B cell (primary cell): ENCODE measurements at regions not wholly inside any gene's neighbourhood (a gene's known extent, or its start where the extent isn't known, plus 50 kb on each side); places are given as distances from the start of the nearest gene placed in this dataset.

ENCODE experiments used
- ATAC-seq: fragments of 200-7000 bp; cut with Tn5 transposase; one replicate; pipeline ENCODE4 v1.10.0; 2021; ENCODE audit warnings: low read depth, mild to moderate bottlenecking, moderate number of reproducible peaks, moderate library complexity
- CTCF ChIA-PET: fragments of 350-600 bp; sonication (Branson Sonifier 250); formaldehyde crosslinking; loops from one replicate; lab custom pipeline; 2021; ENCODE audit warnings: antibody characterized with exemption, inconsistent platforms; lab: Charles Lee
- POLR2A ChIA-PET: fragments of 350-600 bp; sonication (Branson Sonifier 250); formaldehyde crosslinking; loops from one replicate; lab custom pipeline; 2021; ENCODE audit warnings: antibody characterized with exemption; lab: Charles Lee
- DNase-seq: peaks from one replicate; pipeline ENCODE4 v3.0.0; 2013
- H2AFZ ChIP-seq: 2 replicates; pipeline ENCODE4 v1.6.1; 2012; ENCODE audit warnings: mild to moderate bottlenecking, low read depth, low read length; ENCODE audit not compliant: insufficient read depth, poor library complexity, severe bottlenecking
- H3K27ac ChIP-seq, 2 donors: 1 replicate in 1 of 2; 2 replicates in 1 of 2; pipeline ENCODE4 v1.5.1; 2012 to 2013; ENCODE audit warnings: low read length in 2 of 2, mild to moderate bottlenecking in 2 of 2, moderate library complexity in 1 of 2
- H3K27me3 ChIP-seq, 4 experiments: fragments of 200-600 bp in 1 of 4; sonication (generic) in 1 of 4; replicated peaks in 1 of 4; 1 replicate in 2 of 4; 2 replicates in 2 of 4; pipeline versions ENCODE4 v1.6.1 to v1.7.0; 2013 to 2016; ENCODE audit warnings: low read length in 3 of 4, mild to moderate bottlenecking in 2 of 4, mixed read lengths in 1 of 4, moderate library complexity in 1 of 4; ENCODE audit not compliant: insufficient read depth in 4 of 4, control insufficient read depth in 3 of 4; ENCODE audit errors: control extremely low read depth in 1 of 4
- H3K36me3 ChIP-seq, 2 experiments: replicated peaks in 1 of 2; 1 replicate in 1 of 2; 2 replicates in 1 of 2; pipeline versions ENCODE4 v1.6.1 to v1.7.1; 2013; ENCODE audit warnings: low read length in 1 of 2; ENCODE audit not compliant: insufficient read depth in 2 of 2, control insufficient read depth in 1 of 2; ENCODE audit errors: control extremely low read depth in 1 of 2, extremely low read depth in 1 of 2
- H3K4me1 ChIP-seq, 2 donors: fragments of 200-600 bp in 1 of 2; sonication (generic) in 1 of 2; 1 replicate in 1 of 2; 2 replicates in 1 of 2; pipeline versions ENCODE4 v1.5.1 to v1.6.1; 2013 to 2017; ENCODE audit warnings: low read length in 2 of 2; ENCODE audit not compliant: control insufficient read depth in 2 of 2, insufficient read depth in 2 of 2
- H3K4me2 ChIP-seq: replicated peaks from 2 replicates; pipeline ENCODE3; 2012; ENCODE audit warnings: mild to moderate bottlenecking, low read depth, low read length; ENCODE audit not compliant: poor library complexity, severe bottlenecking
- H3K4me3 ChIP-seq, 5 experiments: fragments of 200-600 bp in 1 of 5; sonication (generic) in 1 of 5; 1 replicate in 3 of 5; 2 replicates in 2 of 5; pipeline versions ENCODE4 v1.5.1 to v1.7.0; 2011 to 2016; ENCODE audit warnings: low read length in 4 of 5, mild to moderate bottlenecking in 4 of 5, low read depth in 2 of 5, control low read depth in 1 of 5, moderate library complexity in 1 of 5; ENCODE audit not compliant: insufficient read depth in 1 of 5; ENCODE audit errors: control extremely low read depth in 1 of 5, extremely low read depth in 1 of 5
- H3K79me2 ChIP-seq: fragments of 200-600 bp; sonication (generic); one replicate; pipeline ENCODE4 v1.6.0; 2016; ENCODE audit warnings: low read length; ENCODE audit not compliant: control insufficient read depth, insufficient read depth
- H3K9ac ChIP-seq: fragments of 200-600 bp; sonication (generic); 2 replicates; pipeline ENCODE4 v1.6.1; 2017; ENCODE audit warnings: mild to moderate bottlenecking, low read length, moderate library complexity
- H3K9me3 ChIP-seq, 3 donors: one replicate each; pipeline versions ENCODE4 v1.6.1 to v1.7.1; 2013; ENCODE audit warnings: low read length in 2 of 3; ENCODE audit not compliant: control insufficient read depth in 2 of 3, insufficient read depth in 1 of 3; ENCODE audit errors: control extremely low read depth in 1 of 3
- H4K20me1 ChIP-seq: 2 replicates; pipeline ENCODE4 v1.6.0; 2012; ENCODE audit warnings: mild to moderate bottlenecking, low read length; ENCODE audit not compliant: insufficient read depth, control insufficient read depth, poor library complexity, severe bottlenecking
- H3K27ac Mint-ChIP-seq: one replicate; pipeline ENCODE4 v1.8.0; 2021; ENCODE audit warnings: mixed read lengths
- H3K27me3 Mint-ChIP-seq: one replicate; pipeline ENCODE4 v1.8.0; 2021; ENCODE audit warnings: mixed read lengths
- H3K4me1 Mint-ChIP-seq: one replicate; pipeline ENCODE4 v1.8.0; 2021; ENCODE audit warnings: mixed read lengths
- H3K4me3 Mint-ChIP-seq: one replicate; pipeline ENCODE4 v1.8.0; 2021; ENCODE audit warnings: mixed read lengths
- H3K9me3 Mint-ChIP-seq: one replicate; pipeline ENCODE4 v1.8.0; 2022; ENCODE audit warnings: mixed read lengths; ENCODE audit not compliant: insufficient read depth
- CTCF ChIP-seq: fragments of 200-600 bp; IDR thresholded peaks from one replicate; pipeline ENCODE4 v1.8.0; 2022; ENCODE audit warnings: antibody characterized with exemption, mild to moderate bottlenecking
- EZH2 ChIP-seq: IDR thresholded peaks from 2 replicates; pipeline ENCODE4 v1.6.1; 2012; ENCODE audit warnings: borderline replicate concordance, low read depth, mild to moderate bottlenecking, moderate library complexity, low read length; ENCODE audit not compliant: insufficient read depth, poor library complexity, severe bottlenecking
- WGBS: methylation state at CpG from one replicate; pipeline ENCODE4 v1.1.5; 2013; ENCODE audit warnings: missing lambda C conversion rate; ENCODE audit not compliant: insufficient coverage; 5-methylcytosine and 5-hydroxymethylcytosine counted together
- intact Hi-C: fragments of 100-400 bp; cut with micrococcal nuclease; formaldehyde crosslinking; loops from one replicate; pipeline ENCODE4 v1.10.0; 2022

DNA sequence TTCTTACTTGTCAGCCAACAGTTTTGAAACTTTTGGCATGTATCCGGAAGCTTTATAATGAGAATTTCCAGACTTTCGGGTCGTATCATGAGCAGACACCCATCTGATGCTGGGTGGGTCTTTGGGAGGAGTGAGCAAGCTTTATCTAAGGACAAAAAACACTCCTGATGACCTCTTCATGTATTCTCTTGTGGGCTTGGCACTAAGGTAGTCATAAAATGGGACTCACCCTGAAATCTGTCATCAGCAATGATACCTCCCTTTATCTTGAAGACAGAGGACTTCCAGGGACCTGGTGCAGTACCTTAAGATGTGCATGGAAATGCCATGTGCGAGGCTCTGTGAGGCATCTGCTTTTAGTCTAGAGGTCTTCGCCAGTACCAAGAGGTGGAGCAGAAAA lies 346.3 kb upstream of the PPARGC1A start:
- POLR2A ChIA-PET: no interaction called here

DNA sequence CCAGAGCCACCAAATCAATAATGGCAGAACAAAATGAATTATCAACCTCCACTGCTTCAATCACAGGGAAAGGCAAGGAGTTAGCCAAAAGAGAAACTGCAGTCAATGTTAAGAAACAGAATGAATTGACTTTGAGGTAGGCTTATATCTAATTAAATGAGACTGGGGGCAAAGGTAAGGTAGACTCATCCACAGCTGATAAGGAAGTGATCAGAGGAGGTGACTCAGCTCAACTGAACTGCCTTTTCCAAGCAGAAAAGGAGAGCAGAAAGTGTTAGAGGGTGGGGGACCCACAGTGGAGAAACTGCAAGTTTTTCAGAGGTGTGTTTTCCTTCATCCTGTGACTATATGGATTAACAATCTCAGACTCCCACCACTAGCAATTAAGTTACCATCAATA lies 345.8 kb upstream of the PPARGC1A start:
- Histone ChIP-seq H3K9me3 (no peaks in the 10 kb centered on the region), H3K36me3 (no peaks in the 10 kb centered on the region), H2AFZ (no peak overlapping the region), H3K4me3 (no peak overlapping the region), H3K4me2 (no peak overlapping the region), H3K4me1 (no peaks in the 10 kb centered on the region), H3K27ac (no peak overlapping the region), H3K79me2 (no peaks in the 10 kb centered on the region), H3K27me3 (no peaks in the 10 kb centered on the region), H3K9ac (no peak overlapping the region), H4K20me1 (no peaks in the 10 kb centered on the region)
- TF ChIP-seq EZH2: no peak
- no peak for TF ChIP-seq CTCF
- POLR2A ChIA-PET: no interaction called here
- H3K4me3 Mint-ChIP-seq: no peak overlapping the region
- DNase-seq: no peak
- no peak overlapping the region for H3K27ac Mint-ChIP-seq
- CTCF ChIA-PET: no interaction called here
- intact Hi-C loops: no loop called here
- H3K4me1 Mint-ChIP-seq: no peaks in the 10 kb centered on the region
- no peaks in the 10 kb centered on the region for H3K27me3 Mint-ChIP-seq
- no peaks in the 10 kb centered on the region for H3K9me3 Mint-ChIP-seq
- no peak for ATAC-seq

More for the DNA sequence above, 346.3 kb upstream of the PPARGC1A start:
- no peak overlapping the region for H3K4me2 ChIP-seq
- no peak overlapping the region for H2AFZ ChIP-seq
- no peaks in the 10 kb centered on the region for H3K36me3 ChIP-seq
- TF ChIP-seq EZH2: no peak
- no peak for TF ChIP-seq CTCF
- WGBS: 70% methylated on average over 2 of the region's 5 CpGs
- no peaks in the 10 kb centered on the region for H3K4me1 ChIP-seq
- H3K4me1 Mint-ChIP-seq: no peaks in the 10 kb centered on the region
- CTCF ChIA-PET: no interaction called here
- no peaks in the 10 kb centered on the region for H3K9me3 ChIP-seq
- H3K27ac ChIP-seq: no peak overlapping the region
- DNase-seq (no peak), ATAC-seq (no peak)
- intact Hi-C loops: no loop called here
- no peak overlapping the region for H3K27ac Mint-ChIP-seq
- H3K27me3 ChIP-seq: no peaks in the 10 kb centered on the region
- H3K4me3 Mint-ChIP-seq: no peak overlapping the region
- H3K9me3 Mint-ChIP-seq: no peaks in the 10 kb centered on the region
- H3K79me2 ChIP-seq: no peaks in the 10 kb centered on the region
- no peak overlapping the region for H3K4me3 ChIP-seq
- H3K9ac ChIP-seq: no peak overlapping the region
- no peaks in the 10 kb centered on the region for H4K20me1 ChIP-seq
- H3K27me3 Mint-ChIP-seq: no peaks in the 10 kb centered on the region
